NCI-H187 (cell line): ENCODE measurements at regions not wholly inside any gene's neighbourhood (a gene's known extent, or its start where the extent isn't known, plus 50 kb on each side); places are given as distances from the start of the nearest gene placed in this dataset.
"Not testable (repeated sequence)": the region's sequence is repeated elsewhere in the genome, so short reads cannot be mapped to it uniquely, and the experiment has no call there.

Experiments used
- DNase-seq, 2 experiments: peaks; one replicate each; lab custom pipeline; 2025; lab: John Stamatoyannopoulos, UW

GRCh38 chr6:25124216-25124715 lies 154.9 kb upstream of the CARMIL1 start:
- DNase-seq, result no peak

DNA sequence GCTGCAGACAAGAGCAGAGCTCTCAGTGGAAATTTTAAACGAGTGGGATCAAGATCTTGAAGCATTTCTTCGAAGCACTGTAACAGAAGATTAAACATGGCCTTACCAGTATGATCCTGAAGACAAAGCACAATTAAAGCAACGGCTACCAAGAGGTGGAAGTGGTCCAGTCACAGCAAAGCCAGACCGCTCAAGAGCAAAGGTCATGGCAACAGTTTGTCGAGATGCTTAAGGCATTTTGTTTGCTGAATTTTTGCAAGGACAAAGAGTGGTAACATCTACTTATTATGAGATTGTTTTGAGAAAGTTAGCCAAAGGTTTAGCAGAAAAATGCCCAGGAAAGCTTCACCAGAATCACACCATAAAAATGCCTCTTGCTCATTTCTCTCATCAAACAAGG lies 153.4 kb upstream of the CARMIL1 start:
- DNase-seq, result no peak

GRCh38 chr6:25127076-25127837 lies 151.9 kb upstream of the CARMIL1 start:
- no peak for DNase-seq

GRCh38 chr6:25130518-25130917 lies 148.7 kb upstream of the CARMIL1 start:
- DNase-seq, result no peak

DNA sequence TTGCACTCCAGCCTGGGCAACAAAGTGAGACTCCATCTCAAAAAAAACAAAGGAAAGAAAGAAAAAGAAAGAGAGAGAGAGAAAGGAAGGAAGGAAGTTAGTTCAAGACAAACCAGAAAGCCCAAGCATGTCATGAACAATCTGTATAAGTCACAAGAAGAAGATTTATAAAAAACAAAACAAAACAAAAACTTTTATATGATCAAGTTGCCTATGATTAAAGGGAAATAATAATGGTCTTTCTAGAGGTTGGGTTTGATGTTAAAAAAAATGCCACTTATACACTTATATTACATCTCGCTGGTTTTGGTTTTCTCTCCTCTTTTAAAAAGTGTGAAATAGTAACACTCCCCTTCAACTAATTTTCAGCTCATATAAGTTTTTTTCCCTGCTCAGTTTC lies 146.2 kb upstream of the CARMIL1 start:
- no peak for DNase-seq

DNA sequence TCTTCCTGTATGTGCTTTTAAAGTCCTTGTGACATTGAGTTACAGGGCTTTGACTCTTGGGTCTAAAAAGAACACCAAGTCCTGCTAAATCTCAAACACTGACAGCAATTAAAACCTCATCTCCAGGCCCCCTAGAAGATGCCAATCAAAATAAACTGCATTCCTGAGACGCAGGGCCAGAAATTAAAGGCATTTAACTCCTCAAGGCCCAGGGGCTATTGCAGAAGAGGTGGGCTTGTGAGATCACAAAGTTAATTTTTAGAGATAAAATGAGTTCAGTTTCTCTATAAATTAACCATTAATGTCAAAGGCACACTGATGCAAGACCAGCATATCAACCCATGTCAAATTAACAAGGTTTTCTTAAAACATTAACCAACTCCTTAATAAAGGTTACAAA lies 145.6 kb upstream of the CARMIL1 start:
- DNase-seq, result no peak

GRCh38 chr6:25136854-25137253 lies 142.3 kb upstream of the CARMIL1 start:
- DNase-seq, result no peak

GRCh38 chr6:25137480-25137879 lies 141.7 kb upstream of the CARMIL1 start:
- no peak for DNase-seq

- no peak for DNase-seq
These were observed 141.3 kb upstream of the CARMIL1 start for GRCh38 chr6:25137916-25138232.

- no peak for DNase-seq
These were observed 140.8 kb upstream of the CARMIL1 start for GRCh38 chr6:25138233-25138933.

- no peak for DNase-seq
These were observed 140.2 kb upstream of the CARMIL1 start for GRCh38 chr6:25138934-25139415.

DNA sequence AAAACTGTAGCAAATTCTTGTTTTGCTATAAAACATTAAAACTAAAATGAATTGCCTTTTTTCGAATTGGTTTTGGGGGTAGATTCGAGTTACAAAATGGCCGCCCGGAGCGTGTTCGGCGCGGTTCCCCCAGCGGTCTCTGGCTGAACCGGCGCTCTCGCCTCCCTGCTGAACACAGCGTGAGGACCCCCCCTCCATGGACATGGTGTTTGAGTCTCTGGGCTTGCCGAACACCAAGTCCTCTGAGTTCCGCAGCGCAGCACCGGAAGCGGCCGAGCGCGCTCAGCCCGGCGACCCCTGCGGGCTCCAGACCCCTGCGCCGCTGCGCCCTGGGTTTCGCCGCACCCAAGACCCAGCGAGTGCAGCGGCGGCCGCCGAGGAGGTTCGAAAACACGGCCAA lies 139.6 kb upstream of the CARMIL1 start:
- DNase-seq, result not testable (repeated sequence)

DNA sequence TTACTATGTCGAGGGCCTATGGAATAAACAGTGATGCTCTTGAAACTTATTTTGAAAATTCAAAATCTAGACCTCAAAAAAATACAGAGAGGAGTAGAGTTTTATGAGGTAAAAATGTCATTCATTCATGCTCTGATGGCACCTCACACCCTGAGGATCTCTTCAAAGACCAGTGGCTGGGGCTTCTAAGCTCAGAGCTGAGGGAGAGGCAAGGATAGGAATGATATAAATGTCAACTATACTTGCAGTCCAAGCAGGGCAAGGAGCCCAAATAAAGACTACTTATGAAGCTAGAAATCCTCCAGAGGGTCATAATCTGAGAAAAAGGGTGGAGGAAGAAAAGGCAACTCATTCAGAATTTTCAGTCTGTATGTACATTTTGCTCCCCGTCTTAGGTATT lies 136.7 kb upstream of the CARMIL1 start:
- no peak for DNase-seq

DNA sequence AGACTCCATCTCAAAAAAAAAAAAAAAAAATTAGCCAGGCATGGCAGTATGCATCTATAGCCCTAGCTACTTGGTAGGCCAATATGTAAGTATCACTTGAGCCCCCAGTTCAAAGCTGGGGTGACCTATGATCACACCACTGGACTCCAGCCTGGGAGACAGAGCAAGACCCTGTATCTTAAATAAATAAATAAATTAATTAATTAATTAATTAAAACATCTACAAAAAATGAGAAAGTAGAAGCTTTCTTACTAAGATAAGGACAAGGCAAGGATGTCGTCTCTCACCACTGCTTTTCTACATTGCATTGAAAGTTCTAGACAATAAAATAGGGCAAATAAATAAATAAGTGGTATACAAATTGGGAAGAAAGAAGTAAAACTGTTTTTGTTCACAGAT lies 134.3 kb upstream of the CARMIL1 start:
- no peak for DNase-seq

GRCh38 chr6:25147223-25147622 lies 132.0 kb upstream of the CARMIL1 start:
- no peak for DNase-seq

DNA sequence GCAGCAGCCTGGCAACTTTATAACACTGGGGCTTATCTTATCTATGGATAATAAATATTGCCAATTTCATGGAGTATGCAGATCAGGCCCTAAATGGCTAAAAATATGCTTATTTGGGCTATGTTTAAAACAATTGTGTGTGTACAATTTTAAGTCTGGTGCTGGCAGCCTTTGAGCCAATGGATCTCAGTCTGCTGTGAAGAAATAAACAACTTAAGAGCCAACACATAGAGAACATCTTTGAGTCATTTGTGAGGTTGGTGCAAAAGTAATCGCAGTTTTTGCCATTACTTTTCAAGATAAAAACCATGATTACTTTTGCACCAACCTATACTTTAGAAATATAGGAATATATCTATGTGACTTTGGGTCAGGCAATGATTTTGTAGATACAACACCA lies 129.1 kb upstream of the CARMIL1 start:
- no peak for DNase-seq

DNA sequence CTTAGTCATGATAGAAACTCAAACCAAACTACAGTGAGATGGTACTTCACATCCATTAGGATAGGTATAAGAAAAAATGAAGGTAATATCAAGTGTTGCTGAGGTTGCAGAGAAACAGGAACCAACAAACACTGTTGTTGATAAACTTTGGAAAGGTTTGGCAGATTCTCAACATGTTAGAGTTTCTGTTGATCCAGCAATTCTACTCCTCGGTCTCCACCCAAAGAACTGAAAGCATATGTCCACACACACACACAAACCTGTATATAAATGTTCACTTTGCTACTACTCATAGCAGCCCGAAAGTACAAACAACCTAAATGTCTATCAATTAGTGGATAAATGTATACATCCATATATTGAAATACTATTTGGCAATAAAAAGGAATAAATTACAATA lies 128.3 kb upstream of the CARMIL1 start:
- no peak for DNase-seq

- no peak for DNase-seq
These were observed 126.1 kb upstream of the CARMIL1 start for GRCh38 chr6:25153079-25153478.

DNA sequence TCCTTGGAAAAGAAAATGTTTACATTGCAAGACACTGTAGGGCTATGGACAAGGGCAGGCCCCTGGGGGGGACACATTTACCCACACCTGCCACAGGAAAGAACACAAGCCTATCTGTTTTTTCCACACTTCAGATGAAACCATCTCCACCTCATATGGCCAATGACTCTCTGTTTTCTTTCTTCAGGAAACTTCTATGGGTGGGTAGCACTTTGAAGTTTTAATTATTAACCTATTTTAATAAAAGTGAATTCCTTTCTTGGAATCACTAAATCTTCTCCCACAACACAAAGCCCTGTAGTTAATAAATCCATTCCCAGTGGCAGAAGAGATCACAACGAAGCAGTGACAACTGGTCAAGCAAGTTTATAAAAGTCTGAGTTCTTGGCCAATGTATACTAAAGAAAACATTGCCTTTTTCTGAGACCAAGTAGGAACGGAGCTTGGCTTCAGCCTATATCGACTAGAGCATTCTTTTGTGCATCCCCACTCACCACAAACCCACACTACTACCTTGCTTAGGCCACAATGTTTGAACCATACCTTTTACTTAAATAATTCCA lies 125.1 kb upstream of the CARMIL1 start:
- DNase-seq, result no peak

DNA sequence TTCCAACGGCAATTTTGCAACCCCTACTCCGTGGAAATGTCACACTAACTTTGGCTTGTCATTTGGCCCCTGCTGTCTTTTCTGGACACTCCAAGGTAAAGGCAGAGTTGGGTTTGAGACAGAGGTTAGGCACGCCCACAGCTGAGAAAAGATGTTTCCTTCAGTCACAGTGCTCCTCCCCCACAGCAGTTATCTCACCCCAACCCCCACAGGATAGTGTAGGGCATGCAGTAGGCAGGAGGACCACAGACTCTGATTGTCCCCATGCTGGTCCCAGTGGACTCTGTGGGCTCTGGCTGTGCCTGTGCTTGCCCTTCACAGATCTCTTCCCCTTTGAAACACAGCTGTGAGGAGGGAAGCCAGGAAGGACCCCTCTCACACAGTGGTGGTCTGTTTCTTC lies 124.0 kb upstream of the CARMIL1 start:
- no peak for DNase-seq

DNA sequence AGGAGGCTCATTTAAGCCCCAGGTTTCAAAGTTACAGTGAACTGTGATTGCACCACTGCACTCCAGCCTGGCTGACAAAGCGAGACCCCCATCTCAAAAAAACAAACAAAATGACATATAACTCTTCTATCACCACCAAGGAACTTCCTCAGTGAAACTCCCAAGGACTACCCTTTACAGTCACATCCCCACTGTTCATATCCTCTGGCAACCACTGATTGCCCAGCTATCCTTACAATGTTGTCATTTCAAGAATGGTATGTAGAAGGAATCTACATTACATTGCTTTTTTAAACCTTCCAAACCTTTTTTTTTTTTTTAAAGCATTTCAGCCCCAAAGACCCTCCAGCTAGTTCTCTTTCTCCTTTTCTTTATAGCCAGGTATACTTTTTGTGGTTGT lies 123.1 kb upstream of the CARMIL1 start:
- DNase-seq, result no peak

GRCh38 chr6:25157183-25157582 lies 122.0 kb upstream of the CARMIL1 start:
- DNase-seq, result no peak

GRCh38 chr6:25157842-25158241 lies 121.3 kb upstream of the CARMIL1 start:
- no peak for DNase-seq
